Fibroblast of the aortic adventitia (primary cell): ENCODE measurements at regions not wholly inside any gene's neighbourhood (a gene's known extent, or its start where the extent isn't known, plus 50 kb on each side); places are given as distances from the start of the nearest gene placed in this dataset.

Experiments used
- DNase-seq: peaks from one replicate; pipeline ENCODE4 v3.0.0-alpha.2; 2010; ENCODE audit warnings: low read depth
- H3K4me3 ChIP-seq: 2 replicates; pipeline ENCODE4 v1.5.1; 2011; ENCODE audit warnings: low read depth, mild to moderate bottlenecking, control low read depth, low read length, moderate library complexity
- TF ChIP-seq, protein P1 (sequence below): IDR thresholded peaks from 2 replicates; pipeline ENCODE4 v1.5.1; 2011; ENCODE audit warnings: mild to moderate bottlenecking, low read length, control low read depth, inconsistent platforms; ENCODE audit not compliant: insufficient read depth

DNA sequence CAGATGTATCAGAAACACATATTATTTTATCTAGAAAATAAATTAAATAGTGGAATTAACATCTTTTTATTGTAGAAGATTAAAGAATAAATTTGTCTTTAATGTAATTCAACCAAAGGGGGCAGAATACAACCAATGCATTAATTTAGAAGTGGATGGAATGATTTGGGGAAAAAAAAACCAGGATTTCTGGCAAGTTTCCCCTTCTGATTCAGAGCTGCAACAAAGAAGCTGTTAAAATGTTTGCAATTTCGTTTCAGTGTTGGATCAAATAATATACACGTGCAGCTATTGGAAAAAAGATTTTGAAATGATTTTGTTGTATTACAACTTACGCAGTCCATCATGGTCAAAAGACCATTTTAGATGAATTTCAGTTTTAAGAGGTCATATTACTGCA lies 71.6 kb upstream of the ZNF280D start:
- no peak overlapping the region for H3K4me3 ChIP-seq
- DNase-seq: peak; percentile 79
- TF ChIP-seq, protein P1, sequence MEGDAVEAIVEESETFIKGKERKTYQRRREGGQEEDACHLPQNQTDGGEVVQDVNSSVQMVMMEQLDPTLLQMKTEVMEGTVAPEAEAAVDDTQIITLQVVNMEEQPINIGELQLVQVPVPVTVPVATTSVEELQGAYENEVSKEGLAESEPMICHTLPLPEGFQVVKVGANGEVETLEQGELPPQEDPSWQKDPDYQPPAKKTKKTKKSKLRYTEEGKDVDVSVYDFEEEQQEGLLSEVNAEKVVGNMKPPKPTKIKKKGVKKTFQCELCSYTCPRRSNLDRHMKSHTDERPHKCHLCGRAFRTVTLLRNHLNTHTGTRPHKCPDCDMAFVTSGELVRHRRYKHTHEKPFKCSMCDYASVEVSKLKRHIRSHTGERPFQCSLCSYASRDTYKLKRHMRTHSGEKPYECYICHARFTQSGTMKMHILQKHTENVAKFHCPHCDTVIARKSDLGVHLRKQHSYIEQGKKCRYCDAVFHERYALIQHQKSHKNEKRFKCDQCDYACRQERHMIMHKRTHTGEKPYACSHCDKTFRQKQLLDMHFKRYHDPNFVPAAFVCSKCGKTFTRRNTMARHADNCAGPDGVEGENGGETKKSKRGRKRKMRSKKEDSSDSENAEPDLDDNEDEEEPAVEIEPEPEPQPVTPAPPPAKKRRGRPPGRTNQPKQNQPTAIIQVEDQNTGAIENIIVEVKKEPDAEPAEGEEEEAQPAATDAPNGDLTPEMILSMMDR: peak; percentile 18

DNA sequence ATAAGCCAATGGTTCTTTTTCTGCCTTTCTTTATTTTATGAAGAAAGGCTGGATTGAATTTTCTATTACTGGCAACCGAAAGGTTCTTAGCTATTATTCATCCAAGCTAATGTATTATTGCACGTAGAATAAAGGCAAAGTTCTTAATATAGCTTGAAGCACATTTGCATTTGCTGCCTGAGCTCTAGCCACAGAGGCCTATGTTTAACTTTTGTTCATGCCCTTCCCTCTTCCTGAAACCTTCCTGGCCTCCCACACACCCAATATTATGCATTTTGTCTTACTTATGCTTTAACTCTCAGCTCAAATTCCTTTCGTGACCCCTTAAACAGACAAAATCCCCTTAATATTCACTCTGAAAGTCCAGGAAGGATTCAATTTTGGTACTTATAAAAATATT lies 71.0 kb upstream of the ZNF280D start:
- no peak for DNase-seq
- no peak overlapping the region for H3K4me3 ChIP-seq

DNA sequence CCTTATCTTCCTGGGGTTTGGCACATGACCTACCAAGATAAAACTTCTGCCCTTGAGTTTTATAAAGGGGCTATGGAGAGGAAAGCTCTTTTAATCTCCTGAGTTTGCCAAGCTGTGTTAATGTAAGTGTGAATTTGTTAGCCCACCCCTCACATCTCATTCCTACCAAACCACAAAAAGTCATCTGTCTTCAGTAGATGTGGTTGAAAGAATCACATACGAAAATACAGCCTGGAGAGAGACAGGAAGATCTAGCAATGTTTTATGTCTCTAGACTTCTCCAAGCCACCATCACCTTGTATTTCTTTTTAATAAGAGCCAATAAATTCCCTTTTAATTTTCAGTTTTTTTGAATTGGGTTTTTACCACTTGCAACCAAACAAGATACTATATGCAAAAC lies 68.9 kb upstream of the ZNF280D start:
- H3K4me3 ChIP-seq: no peak overlapping the region
- TF ChIP-seq, protein P1: no peak
- DNase-seq: no peak

More for the DNA sequence above, 71.0 kb upstream of the ZNF280D start:
- TF ChIP-seq, protein P1: no peak

DNA sequence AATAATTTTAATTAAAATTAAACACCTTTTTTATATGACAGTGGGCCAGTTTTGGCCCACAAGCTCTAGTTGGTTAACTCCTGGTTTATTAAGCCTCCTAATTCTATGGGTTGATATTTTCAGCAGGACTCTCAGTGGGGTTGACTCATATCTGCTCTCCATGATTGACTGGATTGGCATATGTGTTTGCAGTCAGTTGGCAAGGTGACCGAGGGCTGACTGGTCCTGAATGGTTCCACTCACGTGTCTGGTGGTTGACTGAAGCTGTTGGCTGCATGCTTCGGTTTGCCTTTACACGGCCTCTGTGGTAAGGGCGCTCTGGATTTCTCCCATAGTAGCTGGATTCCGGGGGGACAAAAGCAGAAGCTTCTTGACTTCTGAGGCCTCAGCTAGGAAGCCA lies 65.3 kb upstream of the ZNF280D start:
- H3K4me3 ChIP-seq: no peak overlapping the region
- no peak for DNase-seq
- TF ChIP-seq, protein P1: no peak

DNA sequence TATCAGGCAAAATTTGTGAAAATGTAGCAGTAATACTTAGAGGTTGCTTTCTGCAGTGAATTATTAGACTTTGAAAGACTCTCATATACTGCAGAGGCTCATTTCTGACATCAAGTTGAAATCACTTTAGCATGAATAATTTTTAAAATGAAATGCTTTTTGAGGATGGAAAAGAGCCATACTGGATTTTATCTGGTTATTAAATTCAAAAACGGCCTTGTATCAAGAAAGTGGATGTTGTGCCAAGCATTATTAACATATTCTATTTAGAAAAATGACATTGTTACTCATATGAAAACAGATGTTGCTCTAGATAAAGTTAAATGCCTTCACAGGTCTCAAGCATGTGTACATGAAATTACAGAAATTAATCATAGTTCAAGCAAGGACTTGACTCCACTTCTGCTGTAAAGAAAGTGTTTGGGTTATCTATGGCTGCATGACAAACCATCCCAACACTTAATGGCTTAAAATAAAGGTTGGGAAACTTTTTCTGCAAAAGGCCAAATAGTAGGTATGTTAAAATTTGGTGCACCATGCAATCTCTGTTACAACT lies 64.5 kb upstream of the ZNF280D start:
- TF ChIP-seq, protein P1: no peak
- peak; percentile 35 for DNase-seq
- H3K4me3 ChIP-seq: no peak overlapping the region

DNA sequence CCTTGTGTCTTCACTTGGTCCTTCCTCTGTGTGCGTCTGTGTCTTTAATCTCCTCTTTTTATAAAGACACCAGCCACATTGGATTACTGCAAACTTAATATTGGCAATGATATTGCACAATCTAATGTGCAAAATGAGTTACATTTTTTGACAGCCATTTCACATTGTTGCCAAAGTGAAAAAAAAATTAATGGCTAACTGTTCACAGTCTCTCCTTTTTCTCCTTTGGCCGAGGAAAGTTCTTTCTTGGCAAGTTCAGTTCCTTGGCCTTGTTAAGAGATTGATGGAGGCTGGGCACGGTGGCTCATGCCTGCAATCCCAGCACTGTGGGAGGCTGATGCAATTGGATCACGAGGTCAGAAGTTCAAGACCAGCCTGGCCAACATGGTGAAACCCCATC lies 62.2 kb upstream of the ZNF280D start:
- H3K4me3 ChIP-seq: no peak overlapping the region
- TF ChIP-seq, protein P1: no peak
- DNase-seq: peak; percentile 85
